ENCODE measurements at regions not wholly inside any gene's neighbourhood (a gene's known extent, or its start where the extent isn't known, plus 50 kb on each side); places are given as distances from the start of the nearest gene placed in this dataset.

GRCh38 chr1:37270639-37271038 is 203.7 kb upstream of the ZC3H12A start:
- Histone ChIP-seq H3K4me3 (ENCODE audit: low read depth, low read length) (no peak overlapping the region), H3K36me3 (replicated peaks) (no peaks in the 10 kb centered on the region), H3K27me3 (replicated peaks) (no peaks in the 10 kb centered on the region), H3K27ac (no peak overlapping the region)
- DNase-seq: no peak
- in situ Hi-C loops (cut with HindIII; ENCODE audit: low pct_ligation_motif_present, low sequenced_read_pairs): no loop called here
- no peak for TF ChIP-seq CTCF (IDR thresholded peaks at IDR 0.05; ENCODE audit: low read depth, low read length, missing control alignments)

GRCh38 chr1:37272626-37273025 is 201.8 kb upstream of the ZC3H12A start:
- Histone ChIP-seq H3K36me3 (replicated peaks) (no peaks in the 10 kb centered on the region), H3K27me3 (replicated peaks) (no peaks in the 10 kb centered on the region), H3K27ac (no peak overlapping the region), H3K4me3 (ENCODE audit: low read depth, low read length) (no peak overlapping the region)
- no peak for TF ChIP-seq CTCF (IDR thresholded peaks at IDR 0.05; ENCODE audit: low read depth, low read length, missing control alignments)
- in situ Hi-C loops (cut with HindIII; ENCODE audit: low pct_ligation_motif_present, low sequenced_read_pairs): no loop called here
- no peak for DNase-seq

DNA sequence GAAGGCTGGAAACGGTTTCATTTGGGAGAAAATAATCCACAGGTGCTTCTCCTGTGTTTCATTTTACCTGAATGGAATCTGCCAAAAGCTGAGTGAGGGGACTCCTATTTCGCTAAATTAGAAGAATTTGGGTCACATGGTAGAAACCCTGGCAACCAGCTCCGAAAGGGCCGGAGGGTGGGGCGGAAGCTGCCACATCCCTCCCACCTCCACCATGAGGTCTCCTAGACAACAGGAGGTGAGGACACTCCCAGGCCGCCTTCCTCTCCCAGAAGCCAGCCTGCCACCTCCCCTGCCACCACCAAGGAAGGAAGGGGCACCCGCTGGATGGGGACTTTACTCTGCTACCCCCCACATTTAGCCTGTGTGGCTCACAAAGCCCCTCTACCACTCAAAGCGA is 199.9 kb upstream of the ZC3H12A start:
- no peak for TF ChIP-seq CTCF (IDR thresholded peaks at IDR 0.05; ENCODE audit: low read depth, low read length, missing control alignments)
- Histone ChIP-seq H3K36me3 (replicated peaks) (no peaks in the 10 kb centered on the region), H3K27ac (no peak overlapping the region), H3K27me3 (replicated peaks) (no peaks in the 10 kb centered on the region), H3K4me3 (ENCODE audit: low read depth, low read length) (no peak overlapping the region)
- no peak for DNase-seq
- in situ Hi-C loops (cut with HindIII; ENCODE audit: low pct_ligation_motif_present, low sequenced_read_pairs): no loop called here

DNA sequence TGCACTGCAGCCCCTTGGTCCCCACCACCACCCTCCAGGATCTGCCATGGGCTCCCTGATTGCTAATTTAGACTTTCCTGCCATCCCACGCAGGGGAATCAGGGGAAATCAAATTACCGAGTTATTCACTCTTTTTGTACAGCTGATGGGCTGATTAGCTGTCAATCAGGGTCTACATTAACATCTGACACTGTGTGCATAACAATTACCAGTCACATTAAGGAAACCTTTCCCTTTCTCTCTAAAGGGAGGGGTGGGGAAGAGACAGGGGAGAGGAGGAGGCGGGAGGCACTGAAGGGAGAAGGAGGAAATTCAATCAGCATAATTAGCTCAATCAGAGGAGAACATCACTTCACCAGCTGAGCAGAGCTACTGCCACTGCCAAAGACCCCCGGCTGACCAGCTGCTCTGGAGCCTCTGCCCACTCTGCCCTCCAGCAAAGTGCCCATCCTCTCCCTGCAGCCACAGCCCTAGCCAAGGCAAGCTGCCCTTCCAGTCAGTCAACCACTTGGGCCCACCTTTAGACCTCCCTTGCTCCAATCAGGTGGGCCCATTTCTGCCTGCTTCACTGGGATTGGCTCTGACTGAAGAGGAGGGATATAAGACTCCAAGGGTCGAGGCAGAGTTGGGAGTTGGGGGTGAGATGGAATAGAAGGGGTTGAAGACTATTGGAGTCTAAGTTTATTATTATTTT is 199.3 kb upstream of the ZC3H12A start:
- Histone ChIP-seq H3K4me3 (ENCODE audit: low read depth, low read length) (no peak overlapping the region), H3K27me3 (replicated peaks) (no peaks in the 10 kb centered on the region), H3K27ac (no peak overlapping the region), H3K36me3 (replicated peaks) (no peaks in the 10 kb centered on the region)
- TF ChIP-seq CTCF (IDR thresholded peaks at IDR 0.05; ENCODE audit: low read depth, low read length, missing control alignments): no peak
- DNase-seq: no peak
- in situ Hi-C loops (cut with HindIII; ENCODE audit: low pct_ligation_motif_present, low sequenced_read_pairs): no loop called here

- no peaks in the 10 kb centered on the region for H3K36me3 ChIP-seq (replicated peaks)
- no peaks in the 10 kb centered on the region for H3K27me3 ChIP-seq (replicated peaks)
- no peak overlapping the region for H3K27ac ChIP-seq
- no peak for TF ChIP-seq CTCF (IDR thresholded peaks at IDR 0.05; ENCODE audit: low read depth, low read length, missing control alignments)
- in situ Hi-C loops (cut with HindIII; ENCODE audit: low pct_ligation_motif_present, low sequenced_read_pairs): no loop called here
- no peak overlapping the region for H3K4me3 ChIP-seq (ENCODE audit: low read depth, low read length)
- no peak for DNase-seq
Measured at GRCh38 chr1:37277366-37277765, 197.0 kb upstream of the ZC3H12A start.

DNA sequence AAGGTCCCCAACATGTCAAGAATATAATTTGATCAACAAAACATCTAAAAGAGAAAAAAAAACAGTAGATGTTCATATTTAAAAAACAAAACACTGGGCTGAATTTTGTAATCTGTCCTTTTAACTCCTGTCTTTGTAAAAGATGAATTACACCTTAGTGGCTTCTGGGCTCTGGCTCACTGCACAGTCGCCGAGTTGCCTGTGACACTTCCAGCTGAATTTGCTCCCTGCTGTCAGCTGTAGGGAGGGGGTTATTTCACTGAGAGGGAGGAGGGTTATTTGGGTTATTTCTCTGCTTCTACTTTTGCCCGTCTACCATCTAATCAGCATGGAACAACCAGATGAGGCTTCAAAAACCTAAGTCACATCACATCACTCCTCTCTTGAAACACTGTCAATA is 193.0 kb upstream of the ZC3H12A start:
- in situ Hi-C loops (cut with HindIII; ENCODE audit: low pct_ligation_motif_present, low sequenced_read_pairs): no loop called here

More for the DNA sequence above, 193.0 kb upstream of the ZC3H12A start:
- Histone ChIP-seq H3K27me3 (replicated peaks) (no peaks in the 10 kb centered on the region), H3K4me3 (ENCODE audit: low read depth, low read length) (no peak overlapping the region), H3K27ac (no peak overlapping the region), H3K36me3 (replicated peaks) (no peaks in the 10 kb centered on the region)
- no peak for DNase-seq
- no peak for TF ChIP-seq CTCF (IDR thresholded peaks at IDR 0.05; ENCODE audit: low read depth, low read length, missing control alignments)

Measured in brain microvascular endothelial cell (primary cell).